Stimulated activated CD4-positive, alpha-beta T cell treated with anti-CD3 and anti-CD28 coated beads, Interleukin-12 subunit alpha, Interleukin-12 subunit beta, amount 100 ng/mL, for 4 hours (primary cell): ENCODE measurements at regions not wholly inside any gene's neighbourhood (a gene's known extent, or its start where the extent isn't known, plus 50 kb on each side); places are given as distances from the start of the nearest gene placed in this dataset.
"Not testable (repeated sequence)": the region's sequence is repeated elsewhere in the genome, so short reads cannot be mapped to it uniquely, and the experiment has no call there.

Experiments
- DNase-seq: peaks from one replicate; pipeline ENCODE4 v3.0.0-alpha.2; 2020

- no peak for DNase-seq
Observed at GRCh38 chr11:134942681-134943080, 530.6 kb upstream of the B3GAT1 start.

DNA sequence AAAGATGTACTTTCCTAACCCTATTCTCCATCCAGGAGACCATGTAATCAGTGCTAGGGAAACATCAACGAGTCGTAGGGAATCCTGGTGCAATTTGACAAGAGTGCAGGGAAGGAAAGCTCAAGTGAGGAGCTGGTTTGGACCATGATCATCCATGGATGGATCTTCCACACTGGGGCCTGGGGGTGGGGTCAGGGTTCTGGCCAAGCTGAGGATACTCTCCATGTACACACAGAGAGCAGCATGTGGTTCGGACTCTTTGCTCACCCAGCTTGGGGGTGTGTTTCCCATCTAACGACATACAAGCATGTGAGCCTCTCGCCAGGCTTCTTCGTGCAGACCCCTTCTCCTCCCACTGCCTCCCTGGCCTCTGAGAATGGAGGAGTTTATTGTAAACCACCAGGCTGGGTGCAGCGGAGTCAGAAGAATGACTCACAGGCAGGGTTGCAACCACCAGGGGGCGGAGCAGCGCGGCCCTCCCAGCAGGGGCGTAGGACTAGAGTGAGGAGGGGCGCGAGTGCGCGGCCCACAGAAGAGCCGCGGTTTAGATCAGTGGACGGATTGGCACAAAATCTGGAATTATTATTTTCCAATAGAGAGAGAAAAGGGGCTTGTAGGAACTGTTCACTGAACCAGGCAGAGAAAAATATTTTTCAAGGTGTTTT, 530.0 kb upstream of the B3GAT1 start:
- DNase-seq = not testable (repeated sequence)

DNA sequence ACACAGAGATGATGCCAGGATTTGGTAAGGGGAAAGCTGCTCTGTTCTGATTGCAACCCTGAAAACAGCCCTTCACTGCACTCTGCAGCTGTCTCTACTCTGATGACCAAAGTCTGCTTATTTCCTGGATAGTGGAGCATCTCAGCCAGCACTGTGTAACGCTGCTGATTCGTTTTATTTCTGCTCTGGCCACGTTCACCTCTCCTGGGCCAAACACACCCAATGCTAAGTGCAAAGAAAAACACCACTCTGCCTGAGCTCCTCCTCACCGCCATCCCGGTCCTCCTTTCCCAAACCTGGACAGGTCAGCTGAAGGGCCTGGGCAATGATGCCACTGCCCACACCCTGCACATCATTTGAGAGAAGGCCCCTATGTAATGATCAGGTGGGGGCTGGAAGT, 529.3 kb upstream of the B3GAT1 start:
- no peak for DNase-seq

DNA sequence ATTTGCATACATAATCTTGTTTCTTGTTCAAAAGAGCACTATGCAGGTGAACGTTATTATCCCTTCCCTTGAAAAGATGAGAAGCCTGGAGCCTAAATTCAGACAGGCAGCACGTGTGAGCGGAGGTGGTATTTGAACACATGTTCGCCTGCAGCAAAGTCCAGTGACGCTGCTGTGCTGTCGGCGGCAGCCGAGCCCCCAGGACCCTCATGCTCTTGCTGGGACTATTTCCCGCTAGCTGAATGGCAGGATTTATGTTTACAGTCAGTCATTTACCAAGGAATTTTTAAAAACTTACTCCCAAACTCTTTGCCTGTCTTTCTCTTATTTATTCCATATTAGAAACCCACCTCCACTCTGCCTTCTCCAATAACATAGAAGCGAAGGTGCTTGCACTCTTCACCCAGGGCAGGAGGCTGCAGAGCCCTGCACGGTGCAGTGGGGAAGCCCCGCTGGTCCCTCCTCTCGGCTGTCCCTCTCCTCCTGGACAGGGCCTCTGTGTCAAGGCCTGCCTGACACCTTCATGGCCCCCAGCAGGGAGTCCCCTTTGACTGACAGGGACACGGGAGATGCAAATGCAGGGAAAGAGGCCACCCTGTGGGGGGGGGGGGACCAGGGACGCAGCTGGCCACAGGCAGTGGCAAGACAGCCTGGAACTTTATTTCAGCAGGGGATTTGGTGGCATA, 528.5 kb upstream of the B3GAT1 start:
- DNase-seq = no peak

DNA sequence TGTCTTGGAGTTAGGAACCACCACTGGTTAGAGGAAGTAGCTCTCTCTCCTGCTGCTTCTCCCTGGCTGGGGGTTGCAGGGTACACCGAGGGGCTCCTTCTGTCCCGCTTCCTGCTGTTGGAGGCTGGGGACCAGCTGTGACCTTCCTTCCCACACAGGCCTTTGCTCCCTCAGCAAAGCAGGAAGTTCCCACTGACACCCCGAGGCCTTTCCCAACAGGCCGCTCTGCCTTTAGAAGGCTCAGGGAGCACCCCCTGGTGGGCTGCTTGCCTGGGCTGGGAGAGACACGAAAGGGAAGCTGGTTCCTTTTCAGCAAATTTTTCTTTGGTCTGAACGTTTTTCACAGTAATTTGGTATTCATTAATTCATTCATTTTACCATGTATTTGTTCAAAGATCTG, 527.9 kb upstream of the B3GAT1 start:
- DNase-seq = no peak

DNA sequence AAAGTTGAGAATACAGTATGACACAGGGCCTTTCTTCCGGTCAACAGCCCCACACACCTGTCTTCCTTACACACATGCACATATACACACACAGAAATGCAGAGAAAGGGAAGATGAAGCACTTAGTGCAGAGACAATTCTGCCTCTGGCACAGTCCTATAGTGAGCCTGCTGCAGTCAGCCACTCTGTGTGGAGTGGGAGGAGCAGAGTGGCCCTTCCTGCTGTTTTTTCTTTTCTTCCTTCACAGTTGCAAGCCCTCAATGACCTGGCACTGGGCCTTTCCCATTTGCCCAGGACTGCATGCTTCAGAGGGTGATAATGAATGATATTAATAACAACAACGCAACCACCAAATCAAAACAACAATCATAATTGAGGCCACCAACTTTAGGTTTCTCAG, 527.0 kb upstream of the B3GAT1 start:
- no peak for DNase-seq

- DNase-seq = no peak
Observed at GRCh38 chr11:134938212-134938611, 526.2 kb upstream of the B3GAT1 start.

DNA sequence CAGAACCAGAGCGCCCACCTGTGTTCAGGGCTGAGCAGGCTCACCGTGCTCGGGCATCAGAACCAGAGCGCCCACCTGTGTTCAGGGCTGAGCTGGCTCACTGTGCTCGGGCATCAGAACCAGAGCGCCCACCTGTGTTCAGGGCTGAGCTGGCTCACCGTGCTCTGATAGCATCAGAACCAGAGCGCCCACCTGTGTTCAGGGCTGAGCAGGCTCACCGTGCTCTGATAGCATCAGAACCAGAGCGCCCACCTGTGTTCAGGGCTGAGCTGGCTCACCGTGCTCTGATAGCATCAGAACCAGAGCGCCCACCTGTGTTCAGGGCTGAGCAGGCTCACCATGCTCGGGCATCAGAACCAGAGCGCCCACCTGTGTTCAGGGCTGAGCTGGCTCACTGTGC, 525.2 kb upstream of the B3GAT1 start:
- DNase-seq = not testable (repeated sequence)

- no peak for DNase-seq
Observed at GRCh38 chr11:134932761-134933160, 520.7 kb upstream of the B3GAT1 start.

DNA sequence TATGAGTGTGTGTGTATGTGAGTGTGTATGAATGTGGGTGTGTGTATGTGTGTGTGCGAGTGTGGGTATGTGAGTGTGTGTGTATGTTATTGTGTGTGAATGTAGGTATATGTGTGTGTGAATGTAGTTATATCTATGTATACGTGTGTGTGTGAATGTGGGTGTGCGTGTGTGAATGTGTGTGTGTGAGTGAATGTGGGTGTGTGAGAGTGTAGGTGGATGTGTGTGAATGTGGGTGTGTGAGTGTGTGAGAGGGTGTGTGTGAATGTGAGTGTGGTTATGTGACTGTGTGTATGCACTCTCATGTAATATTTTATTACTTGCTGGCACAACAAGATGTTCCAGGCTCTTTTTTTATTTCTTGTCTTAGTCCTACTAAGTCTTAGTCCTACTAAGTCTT, 513.4 kb upstream of the B3GAT1 start:
- no peak for DNase-seq

DNA sequence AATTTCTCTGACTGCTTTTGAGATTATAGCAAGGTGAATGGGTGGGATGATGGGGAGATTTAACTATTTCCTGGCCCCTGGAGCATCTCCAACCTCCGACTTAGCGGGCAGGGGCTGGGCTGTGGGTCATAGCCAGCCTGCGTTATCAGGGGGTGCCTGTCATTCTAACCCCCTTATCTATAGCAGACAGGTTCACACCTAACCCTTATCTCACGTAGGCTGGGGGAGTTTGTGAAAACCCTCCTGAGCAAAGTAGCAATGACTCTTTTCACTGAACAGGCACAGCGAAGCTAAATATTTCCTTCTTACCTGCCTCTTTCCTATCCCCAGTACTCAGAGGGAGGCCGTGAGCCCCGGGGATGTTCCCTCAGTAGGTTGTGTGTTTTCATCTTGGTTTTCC, 511.4 kb upstream of the B3GAT1 start:
- DNase-seq = no peak

DNA sequence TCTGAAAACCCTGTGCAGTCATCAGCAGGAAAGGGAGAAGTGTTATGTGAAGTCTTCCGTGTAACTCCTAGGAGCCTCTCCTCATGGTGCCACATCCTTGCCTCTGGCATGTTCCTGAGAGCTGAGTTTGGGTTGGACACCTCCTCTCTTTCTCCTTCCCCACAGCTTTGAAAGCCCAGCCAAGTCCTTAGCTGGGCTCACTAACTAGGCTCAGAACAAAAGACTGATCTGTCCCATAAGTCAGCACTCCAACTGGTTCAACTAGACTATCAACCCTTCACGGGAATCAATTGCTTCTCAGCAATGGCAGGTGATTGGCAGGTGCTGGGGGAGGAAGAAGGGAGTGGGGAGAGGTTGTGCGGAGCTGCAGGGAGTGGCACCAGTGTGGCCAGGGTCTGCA, 509.9 kb upstream of the B3GAT1 start:
- DNase-seq = no peak

- DNase-seq = no peak
Observed at GRCh38 chr11:134920851-134921608, 509.0 kb upstream of the B3GAT1 start.

- no peak for DNase-seq
Observed at GRCh38 chr11:134916421-134917213, 504.6 kb upstream of the B3GAT1 start.

GRCh38 chr11:134915881-134916280, 503.8 kb upstream of the B3GAT1 start:
- no peak for DNase-seq

GRCh38 chr11:134915212-134915611, 503.2 kb upstream of the B3GAT1 start:
- no peak for DNase-seq

DNA sequence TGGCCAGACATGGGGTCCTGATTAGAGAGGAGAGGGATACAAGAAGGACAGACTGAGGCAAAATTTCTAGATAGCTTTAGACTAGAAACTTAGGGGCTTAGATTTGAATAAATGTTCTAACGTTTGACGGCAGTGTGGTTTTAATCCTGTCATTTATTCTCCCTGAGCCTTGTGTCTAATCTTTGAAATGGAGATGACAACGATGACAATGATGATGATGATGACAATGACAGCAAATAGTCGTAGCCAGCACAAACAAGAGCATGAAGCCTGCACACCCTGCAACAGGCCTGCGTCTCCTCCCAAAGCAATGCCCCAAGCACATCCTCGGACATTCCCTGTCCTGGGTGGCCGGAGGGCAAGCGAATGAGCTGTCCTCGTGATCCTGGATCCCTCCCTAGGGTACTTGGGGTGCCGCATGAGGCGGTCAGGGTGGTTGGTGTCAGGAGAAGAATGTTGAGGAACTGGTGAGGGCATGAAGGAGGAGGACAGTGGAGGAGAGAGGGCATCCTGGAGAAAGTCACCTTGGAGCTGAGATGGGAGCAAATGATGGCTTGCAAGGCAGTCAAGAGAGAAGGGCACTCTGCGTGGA, 502.1 kb upstream of the B3GAT1 start:
- no peak for DNase-seq

DNA sequence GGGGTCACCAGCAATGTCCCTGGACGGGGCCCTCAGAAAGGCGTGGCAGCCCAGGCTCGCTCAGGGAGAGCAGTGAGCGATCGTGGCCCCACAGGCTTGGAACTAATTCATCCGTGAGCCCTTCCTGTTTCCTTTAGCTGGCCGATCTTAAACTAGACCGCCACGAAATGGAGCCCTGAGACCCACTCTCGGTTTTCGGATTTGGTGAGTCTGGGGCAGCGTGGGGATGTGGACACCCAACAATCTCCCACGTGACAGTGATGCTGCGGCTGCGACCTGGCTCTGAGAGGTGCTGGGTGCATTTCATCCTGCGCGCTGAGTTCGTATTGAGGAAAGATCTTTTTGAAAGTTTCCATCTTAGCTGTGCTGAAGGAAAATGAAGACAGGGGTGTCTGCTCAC, 501.3 kb upstream of the B3GAT1 start:
- DNase-seq = no peak

DNA sequence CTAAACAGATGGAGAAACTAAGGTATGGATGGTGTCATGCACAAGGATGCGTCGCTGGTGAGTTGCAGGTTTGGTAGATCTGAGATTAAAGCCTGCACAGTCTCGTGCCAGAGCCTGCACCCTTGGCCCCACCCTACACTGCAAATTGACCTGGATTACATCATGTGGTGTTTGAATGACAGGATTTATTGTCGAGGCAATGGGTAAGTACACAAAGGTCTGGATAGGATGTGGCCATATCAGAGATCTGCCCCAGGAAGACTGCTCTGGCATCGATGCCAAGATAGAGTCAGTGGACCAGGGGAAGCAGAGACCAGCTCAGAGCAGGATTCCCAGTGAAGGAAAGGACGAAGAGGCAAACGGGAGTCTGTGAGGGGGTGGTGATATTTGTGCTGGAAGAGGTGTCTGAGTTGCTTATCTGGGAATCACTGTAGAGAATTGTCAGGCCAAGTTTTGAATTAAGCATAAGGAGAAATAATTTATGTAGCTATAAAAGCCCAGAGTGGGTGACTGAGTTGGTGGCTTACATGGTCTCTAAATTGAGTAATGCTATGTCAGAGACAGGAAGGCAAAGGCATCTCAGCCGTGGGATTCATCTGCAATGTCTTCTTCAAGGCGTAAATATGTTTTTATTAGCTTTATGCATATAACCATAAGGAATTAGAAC, 499.6 kb upstream of the B3GAT1 start:
- no peak for DNase-seq

DNA sequence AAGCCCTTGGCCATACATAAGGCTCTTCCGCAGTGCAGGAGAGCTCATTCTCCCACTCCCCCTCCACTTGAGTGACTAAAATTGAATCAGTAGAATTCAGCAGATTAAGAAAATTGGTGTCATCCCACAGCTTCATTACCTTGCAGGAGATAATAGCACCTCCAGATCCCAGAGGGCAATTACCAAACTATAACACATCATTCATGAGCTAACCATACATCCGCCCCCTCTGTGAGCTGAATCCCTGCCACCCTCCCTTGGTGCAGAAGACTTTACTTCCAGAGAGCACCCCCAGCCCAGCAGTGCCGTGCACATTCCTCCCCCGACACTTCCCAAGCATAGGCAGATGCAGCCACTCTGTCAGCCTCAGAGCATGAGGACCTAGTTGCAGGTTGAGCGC, 496.5 kb upstream of the B3GAT1 start:
- DNase-seq = no peak

- DNase-seq = no peak
Observed at GRCh38 chr11:134907636-134908035, 495.6 kb upstream of the B3GAT1 start.

- no peak for DNase-seq
Observed at GRCh38 chr11:134906356-134906955, 494.4 kb upstream of the B3GAT1 start.
